GM21367 (cell line): ENCODE measurements at regions not wholly inside any gene's neighbourhood (a gene's known extent, or its start where the extent isn't known, plus 50 kb on each side); places are given as distances from the start of the nearest gene placed in this dataset.
A peak's percentile ranks its signal among the peaks of the same experiment; 100 is the strongest.

Source experiments
- ATAC-seq: cut with Tn5 transposase; IDR thresholded peaks from one replicate; pipeline ENCODE4 v1.9.1; 2021; ENCODE audit not compliant: unreplicated experiment

- ATAC-seq: no peak
Measured at GRCh38 chr10:83562381-83562780, 576.9 kb upstream of the GHITM start.

- no peak for ATAC-seq
Measured at GRCh38 chr10:83564889-83565588, 574.3 kb upstream of the GHITM start.

GRCh38 chr10:83572036-83572435, 567.3 kb upstream of the GHITM start:
- ATAC-seq: no peak

GRCh38 chr10:83574770-83575169, 564.5 kb upstream of the GHITM start:
- ATAC-seq: no peak

GRCh38 chr10:83577421-83577820, 561.9 kb upstream of the GHITM start:
- ATAC-seq: no peak

GRCh38 chr10:83580373-83581012, 558.8 kb upstream of the GHITM start:
- no peak for ATAC-seq

GRCh38 chr10:83582407-83583095, 556.8 kb upstream of the GHITM start:
- no peak for ATAC-seq

GRCh38 chr10:83585686-83586085, 553.6 kb upstream of the GHITM start:
- ATAC-seq: no peak

GRCh38 chr10:83592337-83592935, 546.9 kb upstream of the GHITM start:
- no peak for ATAC-seq

- ATAC-seq: peak; percentile 95
Measured at GRCh38 chr10:83603708-83604107, 535.6 kb upstream of the GHITM start.

GRCh38 chr10:83605783-83606630, 533.3 kb upstream of the GHITM start:
- no peak for ATAC-seq

- ATAC-seq: no peak
Measured at GRCh38 chr10:83607959-83608745, 531.2 kb upstream of the GHITM start.

GRCh38 chr10:83612050-83612449, 527.3 kb upstream of the GHITM start:
- no peak for ATAC-seq

- ATAC-seq: no peak
Measured at GRCh38 chr10:83612746-83613145, 526.6 kb upstream of the GHITM start.

GRCh38 chr10:83617172-83617571, 522.1 kb upstream of the GHITM start:
- ATAC-seq: no peak

- ATAC-seq: no peak
Measured at GRCh38 chr10:83617692-83618545, 521.4 kb upstream of the GHITM start.

- no peak for ATAC-seq
Measured at GRCh38 chr10:83625831-83626360, 513.4 kb upstream of the GHITM start.

- ATAC-seq: no peak
Measured at GRCh38 chr10:83632701-83633100, 506.6 kb upstream of the GHITM start.

- no peak for ATAC-seq
Measured at GRCh38 chr10:83633547-83633946, 505.8 kb upstream of the GHITM start.
